GM23248 (cell line): ENCODE measurements at regions not wholly inside any gene's neighbourhood (a gene's known extent, or its start where the extent isn't known, plus 50 kb on each side); places are given as distances from the start of the nearest gene placed in this dataset.

ENCODE experiments used
- EZH2 ChIP-seq: fragments of 200-600 bp; sonication (generic); IDR thresholded peaks from 2 replicates; pipeline ENCODE4 v1.6.1; 2018; ENCODE audit warnings: antibody characterized with exemption, mild to moderate bottlenecking; ENCODE audit not compliant: insufficient read depth, poor library complexity, severe bottlenecking
- EZH2phosphoT487 ChIP-seq: fragments of 200-600 bp; sonication (generic); IDR thresholded peaks from 2 replicates; pipeline ENCODE4 v1.6.1; 2018; ENCODE audit warnings: antibody characterized with exemption, moderate library complexity, mild to moderate bottlenecking, low read depth; ENCODE audit not compliant: insufficient read depth

DNA sequence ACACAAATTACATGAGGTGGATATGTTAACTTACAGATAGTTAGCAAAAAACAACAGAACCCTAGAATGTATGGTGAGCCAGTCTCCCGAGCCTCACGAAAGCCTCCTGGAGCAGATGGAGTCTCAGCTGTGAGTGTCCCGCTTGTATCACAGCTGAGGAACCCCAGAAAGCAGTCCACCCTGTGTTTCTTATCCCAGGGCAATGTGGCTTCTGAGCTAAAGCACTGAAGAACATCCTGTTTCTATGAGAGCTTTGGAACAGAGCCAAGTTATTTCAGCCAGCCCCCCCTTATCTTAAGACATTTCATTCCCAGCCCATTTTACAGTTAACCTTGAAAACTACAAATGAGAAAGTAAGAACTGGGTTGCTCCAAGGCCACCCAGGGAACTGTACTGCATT is 1220.9 kb upstream of the CDH6 start:
- TF ChIP-seq EZH2, result no peak
- no peak for TF ChIP-seq EZH2phosphoT487
